ENCODE measurements at regions not wholly inside any gene's neighbourhood (a gene's known extent, or its start where the extent isn't known, plus 50 kb on each side); places are given as distances from the start of the nearest gene placed in this dataset.

- peaks cover 11% of the 10 kb centered on the region for H3K4me1 Mint-ChIP-seq
- no peak overlapping the region for H3K27ac Mint-ChIP-seq
- H3K4me3 Mint-ChIP-seq = no peak overlapping the region
Observed at GRCh38 chr5:133669472-133669871, 57.1 kb upstream of the FSTL4 start.

GRCh38 chr5:133668458-133668857, 56.1 kb upstream of the FSTL4 start:
- H3K4me3 ChIP-seq (ENCODE audit: low read length) = no peak overlapping the region
- no peak overlapping the region for H3K9ac ChIP-seq (ENCODE audit: extremely low read depth, low read length, poor library complexity, severe bottlenecking)
- peaks cover 2% of the 10 kb centered on the region for H3K4me1 ChIP-seq (ENCODE audit: control insufficient read depth, insufficient read depth, low read length)
- H3K27me3 ChIP-seq (ENCODE audit: control insufficient read depth, insufficient read depth, low read length, poor library complexity, severe bottlenecking) = no peaks in the 10 kb centered on the region
- Mint-ChIP-seq H3K4me3 (no peak overlapping the region), H3K9me3 (peaks cover 5% of the 10 kb centered on the region), H3K27me3 (ENCODE audit: insufficient read depth) (peaks cover 6% of the 10 kb centered on the region), H3K27ac (no peak overlapping the region), H3K36me3 (ENCODE audit: low read depth) (no peaks in the 10 kb centered on the region), H3K4me1 (peaks cover 5% of the 10 kb centered on the region)
- peaks cover 10% of the 10 kb centered on the region for H3K9me3 ChIP-seq (ENCODE audit: control insufficient read depth, low read length)
- no peak overlapping the region for H3K27ac ChIP-seq (ENCODE audit: low read depth, low read length)
- H3K36me3 ChIP-seq (ENCODE audit: control insufficient read depth, insufficient read depth, low read length) = no peaks in the 10 kb centered on the region
- no peak for DNase-seq
- no peak for TF ChIP-seq CTCF (conservative IDR thresholded peaks at IDR 0.05)
- 94 to 98% methylated on average over 5 of the region's 5 CpGs for WGBS, 2 experiments (ENCODE audit: insufficient coverage in 1 of 2, insufficient read length in 1 of 2)

More at GRCh38 chr5:133669472-133669871, 57.1 kb upstream of the FSTL4 start:
- H3K27me3 Mint-ChIP-seq (ENCODE audit: insufficient read depth) = peaks cover 6% of the 10 kb centered on the region
- peak; percentile 9 for DNase-seq
- H3K9ac ChIP-seq (ENCODE audit: extremely low read depth, low read length, poor library complexity, severe bottlenecking) = no peak overlapping the region
- H3K9me3 Mint-ChIP-seq = peaks cover 5% of the 10 kb centered on the region
- no peaks in the 10 kb centered on the region for H3K36me3 ChIP-seq (ENCODE audit: control insufficient read depth, insufficient read depth, low read length)
- H3K27ac ChIP-seq (ENCODE audit: low read depth, low read length) = no peak overlapping the region
- H3K36me3 Mint-ChIP-seq (ENCODE audit: low read depth) = no peaks in the 10 kb centered on the region
- no peaks in the 10 kb centered on the region for H3K27me3 ChIP-seq (ENCODE audit: control insufficient read depth, insufficient read depth, low read length, poor library complexity, severe bottlenecking)
- H3K4me1 ChIP-seq (ENCODE audit: control insufficient read depth, insufficient read depth, low read length) = peaks cover 3% of the 10 kb centered on the region
- no peak overlapping the region for H3K4me3 ChIP-seq (ENCODE audit: low read length)
- no peak for TF ChIP-seq CTCF (conservative IDR thresholded peaks at IDR 0.05)
- 93 to 98% methylated on average over 4 to 6 of the region's 6 CpGs for WGBS, 2 experiments (ENCODE audit: insufficient coverage in 1 of 2, insufficient read length in 1 of 2)
- peaks cover 10% of the 10 kb centered on the region for H3K9me3 ChIP-seq (ENCODE audit: control insufficient read depth, low read length)

GRCh38 chr5:133667217-133667616, 54.9 kb upstream of the FSTL4 start:
- Histone ChIP-seq H3K4me1 (ENCODE audit: control insufficient read depth, insufficient read depth, low read length) (no peaks in the 10 kb centered on the region), H3K27ac (ENCODE audit: low read depth, low read length) (no peak overlapping the region), H3K27me3 (ENCODE audit: control insufficient read depth, insufficient read depth, low read length, poor library complexity, severe bottlenecking) (no peaks in the 10 kb centered on the region), H3K36me3 (ENCODE audit: control insufficient read depth, insufficient read depth, low read length) (no peaks in the 10 kb centered on the region), H3K4me3 (ENCODE audit: low read length) (no peak overlapping the region), H3K9ac (ENCODE audit: extremely low read depth, low read length, poor library complexity, severe bottlenecking) (no peak overlapping the region), H3K9me3 (ENCODE audit: control insufficient read depth, low read length) (peaks cover 10% of the 10 kb centered on the region)
- Mint-ChIP-seq H3K27me3 (ENCODE audit: insufficient read depth) (peaks cover 10% of the 10 kb centered on the region), H3K4me1 (no peaks in the 10 kb centered on the region), H3K36me3 (ENCODE audit: low read depth) (no peaks in the 10 kb centered on the region), H3K4me3 (no peak overlapping the region), H3K9me3 (peaks cover 5% of the 10 kb centered on the region), H3K27ac (no peak overlapping the region)
- TF ChIP-seq CTCF (conservative IDR thresholded peaks at IDR 0.05) = no peak
- WGBS, 2 experiments (ENCODE audit: insufficient coverage in 1 of 2, insufficient read length in 1 of 2) = 81 to 100% methylated on average over 1 of the region's 1 CpG
- peak; percentile 14 for DNase-seq

Data from endodermal cell (in vitro differentiated cells).